GM18951 (cell line): ENCODE measurements at regions not wholly inside any gene's neighbourhood (a gene's known extent, or its start where the extent isn't known, plus 50 kb on each side); places are given as distances from the start of the nearest gene placed in this dataset.

Experiments
- POLR2A ChIP-seq: IDR thresholded peaks from 4 replicates; pipeline ENCODE4 v1.6.1; 2011; ENCODE audit warnings: mild to moderate bottlenecking; ENCODE audit not compliant: insufficient read length, insufficient read depth; ENCODE audit errors: extremely low read depth
- in situ Hi-C: fragments of 300-500 bp; cut with MboI; formaldehyde crosslinking; loops from one replicate; pipeline ENCODE4 v1.12.0; 2022; ENCODE audit warnings: low sequenced_read_pairs, mixed read lengths, inconsistent platforms; ENCODE audit not compliant: unreplicated experiment

DNA sequence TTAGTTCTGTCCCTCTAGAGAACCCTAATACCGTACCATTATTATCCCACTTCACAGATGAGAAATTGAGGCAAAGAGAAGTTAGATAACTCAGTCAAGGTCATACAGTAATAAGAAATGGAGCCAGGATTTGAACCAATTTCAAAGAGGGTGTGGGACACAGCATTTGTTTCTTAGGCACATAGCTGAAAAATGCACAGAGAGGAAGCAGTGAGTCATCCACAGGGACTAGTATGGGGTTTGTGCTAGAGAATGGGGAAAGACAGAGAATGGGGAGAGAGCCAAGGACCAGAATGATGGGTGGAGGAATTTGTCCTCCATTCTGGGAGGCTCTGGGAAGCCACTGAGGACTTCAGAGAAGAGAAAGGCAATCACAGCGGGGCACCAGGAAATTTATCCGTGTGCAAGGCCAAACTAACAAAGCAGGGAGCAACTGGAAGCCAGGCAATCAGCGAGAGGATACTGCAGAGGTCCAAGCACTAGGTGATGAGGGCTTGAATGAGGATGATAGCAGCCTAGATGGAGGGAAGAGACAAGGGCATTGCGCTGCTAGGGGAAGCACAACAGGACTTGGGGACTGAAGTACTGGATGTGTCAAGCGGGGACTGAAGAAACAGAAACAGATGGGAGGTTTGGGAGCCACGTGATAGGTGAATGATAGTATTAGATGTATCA, 78.1 kb upstream of the ZFHX3 start:
- no peak for TF ChIP-seq POLR2A
- in situ Hi-C loops: no loop called here

DNA sequence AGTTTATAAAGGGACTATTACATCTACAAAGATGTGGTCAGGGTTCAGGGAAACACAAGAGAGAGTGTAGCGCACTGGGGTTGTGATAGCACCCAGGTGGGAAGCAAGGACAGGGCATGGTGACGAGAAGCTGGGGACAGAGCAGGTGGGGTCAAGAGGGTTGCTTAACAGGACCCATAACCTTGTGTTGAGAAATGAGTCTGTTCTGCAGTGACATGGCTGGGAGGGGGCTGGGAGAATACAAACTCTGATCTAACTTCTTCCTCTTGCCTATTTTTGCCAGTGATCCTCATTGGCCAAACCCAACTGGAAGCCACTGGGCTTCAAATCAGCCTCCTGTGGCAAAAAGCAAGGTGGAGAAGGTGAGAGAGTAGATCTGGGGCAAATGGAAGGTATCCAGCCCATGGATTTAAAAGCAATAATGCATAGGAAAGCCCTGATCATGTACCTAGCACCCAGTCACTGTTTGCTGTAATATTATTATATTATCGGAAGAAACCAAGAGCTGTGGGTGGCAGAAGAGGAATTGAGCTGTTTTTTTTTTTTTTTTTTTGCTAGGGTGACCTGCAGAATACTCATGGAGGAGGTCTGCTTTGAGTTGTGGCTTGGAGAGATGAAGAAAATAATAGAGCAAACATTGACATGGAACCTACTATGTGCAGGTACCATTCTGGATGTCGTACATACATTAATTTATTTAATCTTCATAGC, 76.9 kb upstream of the ZFHX3 start:
- in situ Hi-C loops: no loop called here
- TF ChIP-seq POLR2A: no peak

DNA sequence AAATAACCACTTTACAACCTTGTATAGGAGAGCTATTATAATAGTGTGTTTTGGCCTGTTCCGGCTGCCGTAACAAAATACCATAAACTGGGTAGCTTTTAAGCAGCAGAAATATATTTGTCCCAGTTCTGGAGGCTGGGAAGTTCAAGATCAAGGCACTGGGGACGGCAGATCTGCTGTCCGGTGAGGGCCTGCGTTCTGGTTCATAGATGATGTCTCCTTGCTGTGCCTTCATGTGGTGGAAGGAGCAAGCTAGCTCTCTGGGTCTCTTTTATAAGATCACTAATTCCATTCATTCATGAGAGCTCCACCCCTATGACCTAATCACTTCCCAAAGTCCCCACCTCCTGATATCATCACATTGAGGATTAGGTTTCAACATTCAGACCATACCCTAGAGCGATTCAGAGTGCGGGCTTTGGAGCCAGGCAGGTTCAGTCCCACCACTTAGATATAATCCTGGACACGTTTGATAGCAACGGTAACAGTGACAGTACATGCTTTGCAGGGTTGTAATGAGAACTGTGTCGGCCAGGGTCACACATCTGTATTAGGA, 76.2 kb upstream of the ZFHX3 start:
- no peak for TF ChIP-seq POLR2A
- in situ Hi-C loops: no loop called here

DNA sequence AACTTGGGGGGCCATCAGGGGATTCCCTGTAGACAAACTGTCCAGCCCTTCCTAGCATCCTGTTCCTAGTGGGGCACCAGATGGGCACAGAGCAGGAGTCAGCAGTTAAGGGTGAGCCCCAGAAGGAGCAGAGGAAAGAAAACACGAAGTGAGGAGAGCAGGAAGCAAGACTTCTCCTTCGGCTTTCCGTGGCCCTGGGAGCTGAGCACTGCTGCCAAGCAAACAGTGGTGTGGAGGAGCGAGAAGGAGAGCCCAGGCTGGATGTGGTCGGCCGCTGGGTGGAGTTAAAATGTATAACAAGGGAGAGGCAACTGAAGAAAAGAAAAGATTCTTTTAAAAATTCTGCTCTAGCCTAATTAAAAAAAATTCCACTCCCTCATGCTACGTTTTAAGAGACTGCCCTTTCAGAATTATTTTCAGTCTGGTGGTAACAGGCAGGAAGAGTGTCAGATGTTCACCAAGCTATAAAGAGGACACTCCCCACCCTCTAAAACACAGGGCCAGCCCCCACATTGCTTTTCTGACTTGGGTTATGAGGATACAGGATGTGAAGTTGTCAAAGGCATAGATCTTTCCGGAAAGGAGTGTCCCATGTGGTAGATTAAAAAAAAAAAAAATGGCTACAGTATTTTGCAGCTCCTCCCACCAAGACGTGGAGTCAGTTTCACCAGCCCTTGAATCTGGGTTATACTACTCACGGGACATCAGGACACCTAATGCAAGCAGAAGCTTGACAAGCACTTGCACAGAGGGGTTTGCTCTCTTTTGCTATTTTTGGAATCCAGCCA, 74.9 kb upstream of the ZFHX3 start:
- no peak for TF ChIP-seq POLR2A
- in situ Hi-C loops: no loop called here

DNA sequence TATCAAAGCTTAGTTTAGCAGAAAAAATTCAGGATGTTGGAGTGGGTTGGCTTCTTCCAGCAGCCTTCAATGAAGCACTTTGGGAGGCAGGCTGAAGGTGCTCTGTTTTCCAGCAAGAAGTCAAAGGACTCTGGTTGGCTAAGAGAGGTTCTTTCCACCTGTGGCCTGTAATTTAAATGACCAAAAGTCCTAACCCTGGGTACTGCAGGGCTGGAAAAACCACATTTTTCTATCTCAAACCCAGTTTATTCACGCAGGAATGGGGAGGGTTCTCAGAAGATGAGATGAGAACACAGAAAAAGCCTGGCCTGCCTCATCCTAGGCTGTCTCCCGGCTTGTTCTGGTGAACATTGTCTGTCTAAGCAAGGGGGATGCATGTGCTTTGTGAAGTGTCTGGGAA, 68.6 kb upstream of the ZFHX3 start:
- TF ChIP-seq POLR2A: no peak

DNA sequence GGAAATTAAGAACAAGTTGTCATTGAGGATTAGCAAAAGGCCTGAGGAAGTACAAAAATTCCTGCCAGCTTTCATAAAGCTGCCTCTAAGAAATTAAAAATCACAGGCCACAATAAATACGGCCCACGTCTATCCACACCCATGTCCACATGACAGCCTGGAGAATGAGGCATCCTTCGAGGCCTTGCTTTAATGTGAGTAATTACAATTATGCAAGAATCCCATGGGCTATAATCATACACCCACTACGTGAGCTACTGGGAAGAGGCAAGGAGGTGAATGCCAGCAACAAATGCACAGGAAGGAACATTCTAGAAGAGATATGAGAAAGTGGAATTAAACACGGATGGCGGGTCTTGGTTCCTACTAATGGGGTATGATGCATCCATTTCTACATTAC, 65.4 kb upstream of the ZFHX3 start:
- in situ Hi-C loops: no loop called here
- TF ChIP-seq POLR2A: no peak

More for the DNA sequence above, 68.6 kb upstream of the ZFHX3 start:
- in situ Hi-C loops: no loop called here

DNA sequence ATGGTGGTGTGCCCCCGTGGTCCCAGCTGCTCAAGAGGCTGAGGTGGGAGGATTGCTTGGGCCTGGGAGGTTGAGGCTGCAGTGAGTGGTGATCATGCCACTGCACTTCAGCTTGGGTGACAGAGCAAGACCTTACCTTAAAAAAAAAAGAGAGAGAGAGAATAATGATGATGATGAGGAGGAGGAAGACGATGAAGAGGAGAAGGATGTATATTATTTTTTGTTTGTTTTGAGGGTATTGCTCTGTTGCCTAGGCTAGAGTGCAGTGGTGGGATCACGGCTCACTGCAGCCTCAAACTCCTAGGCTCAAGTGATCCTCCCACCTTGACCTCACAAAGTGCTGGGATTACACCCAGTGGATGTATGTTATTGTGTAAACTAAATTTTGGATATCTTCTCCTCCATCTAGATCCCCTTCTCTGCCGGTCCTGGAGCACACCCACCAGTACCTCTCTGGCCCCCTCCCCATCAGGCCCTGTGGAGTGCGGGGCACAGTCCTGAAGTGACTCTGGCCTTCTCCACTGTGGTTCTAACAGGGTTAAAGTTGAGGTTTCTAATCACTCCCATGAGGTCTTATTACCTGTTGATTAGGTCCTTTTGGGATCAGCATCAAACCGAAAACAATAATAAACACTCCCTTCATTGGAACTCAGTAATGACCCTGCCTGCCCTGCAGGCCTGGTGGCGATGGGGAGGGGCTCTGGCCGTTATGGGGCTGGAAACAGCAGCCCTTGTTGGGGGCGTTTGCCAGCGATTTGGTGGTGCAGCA, 60.5 kb upstream of the ZFHX3 start:
- no peak for TF ChIP-seq POLR2A
- in situ Hi-C loops: no loop called here

DNA sequence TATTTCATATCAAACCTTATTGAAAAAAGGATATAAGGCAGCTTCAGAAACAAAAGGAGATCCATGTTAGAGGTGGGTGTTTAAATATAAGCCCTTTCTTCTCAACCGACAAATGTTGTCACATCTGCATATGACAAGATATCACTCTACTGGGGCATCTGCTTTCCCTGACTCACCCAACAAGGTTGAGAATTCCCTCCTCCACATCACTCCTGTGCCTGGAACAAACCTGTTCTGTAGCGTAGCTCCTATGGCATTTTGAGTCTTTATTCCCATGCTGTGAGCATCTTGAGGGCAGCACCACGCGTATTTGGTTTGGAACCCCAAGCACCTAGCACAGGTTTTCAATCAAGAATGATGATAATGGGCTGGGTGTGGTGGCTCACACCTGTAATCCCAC, 59.4 kb upstream of the ZFHX3 start:
- in situ Hi-C loops: no loop called here

DNA sequence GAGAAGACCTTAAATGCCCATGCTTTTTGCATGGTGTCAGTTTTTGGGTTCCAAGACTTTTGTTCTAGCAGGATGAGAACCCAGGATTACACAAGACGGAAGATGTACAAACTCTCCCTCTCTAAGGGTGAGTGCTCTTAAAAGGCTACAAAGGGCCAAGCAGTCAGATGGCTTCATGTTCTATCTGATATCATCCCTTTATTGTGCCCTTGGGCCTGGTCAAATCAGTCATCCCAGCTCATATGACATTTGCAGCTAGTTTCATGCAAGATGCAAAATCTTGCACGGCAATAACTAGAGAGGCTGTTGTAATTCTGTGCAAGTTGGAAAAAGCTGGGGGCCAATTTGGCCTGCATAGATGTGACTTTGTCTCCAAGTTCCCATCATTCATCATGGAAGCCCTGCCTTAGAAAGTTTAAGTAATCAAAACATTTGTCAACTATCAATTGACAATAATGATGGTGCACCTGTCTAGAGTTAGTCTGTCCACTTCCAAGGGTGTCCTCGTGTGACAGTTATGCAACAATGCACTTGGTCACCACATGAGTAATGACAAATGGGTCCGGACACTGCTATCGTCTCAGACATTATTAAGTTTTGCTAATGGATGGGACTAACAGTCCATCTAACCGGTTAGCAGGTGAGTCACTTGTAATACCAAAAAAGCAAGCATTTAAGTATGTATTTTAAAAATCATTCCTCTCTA, 58.6 kb upstream of the ZFHX3 start:
- in situ Hi-C loops: no loop called here
- TF ChIP-seq POLR2A: no peak

More for the DNA sequence above, 59.4 kb upstream of the ZFHX3 start:
- no peak for TF ChIP-seq POLR2A

DNA sequence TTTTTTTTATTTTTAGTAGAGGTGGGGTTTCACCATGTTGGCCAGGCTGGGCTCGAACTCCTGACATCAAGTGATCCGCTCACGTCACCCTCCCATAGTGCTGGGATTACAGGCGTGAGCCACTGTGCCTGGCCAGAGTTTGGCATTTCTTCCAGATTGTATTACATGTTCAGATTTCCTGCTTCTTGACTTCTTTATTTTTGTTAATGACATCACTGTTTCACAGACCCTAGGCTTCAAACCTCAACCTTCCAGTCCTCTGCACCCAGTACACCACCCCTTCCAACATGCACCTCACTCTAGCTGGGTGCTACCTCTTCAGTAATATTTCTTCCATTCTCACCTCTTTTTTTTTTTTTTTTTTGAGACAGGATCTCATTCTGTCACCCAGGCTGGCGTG, 53.6 kb upstream of the ZFHX3 start:
- in situ Hi-C loops: no loop called here
- no peak for TF ChIP-seq POLR2A

DNA sequence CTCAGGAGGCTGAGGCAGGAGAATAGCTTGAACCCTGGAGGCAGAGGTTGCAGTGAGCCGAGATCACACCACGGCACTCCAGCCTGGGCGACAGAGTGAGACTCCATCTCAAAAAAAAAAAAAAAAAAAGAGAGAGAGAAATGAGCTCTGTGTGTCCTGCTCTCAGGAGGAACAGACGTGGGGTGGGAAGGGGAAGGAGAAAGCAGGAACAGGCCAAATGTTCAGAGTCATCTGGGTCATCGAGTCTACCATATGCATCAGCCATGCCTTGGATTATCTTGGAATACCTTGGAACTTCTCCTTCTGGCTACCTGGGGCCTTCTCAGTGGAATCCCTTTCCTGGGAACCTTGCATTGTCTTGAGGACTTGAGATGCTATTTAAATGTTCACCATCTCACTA, 51.7 kb upstream of the ZFHX3 start:
- in situ Hi-C loops: loop anchor here (25.0 kb wide), 1 partner anchor 788 kb away; no protein-coding TSS in a partner anchor
